SK-N-SH treated with all-trans-retinoic acid at 6 μM for 48 hours (cell line): ENCODE measurements at regions not wholly inside any gene's neighbourhood (a gene's known extent, or its start where the extent isn't known, plus 50 kb on each side); places are given as distances from the start of the nearest gene placed in this dataset.

Source experiments
- ATAC-seq: fragments of 200-7000 bp; cut with Tn5 transposase; 3 replicates; pipeline ENCODE4 v1.9.1; 2020; ENCODE audit warnings: mild to moderate bottlenecking, moderate library complexity
- ARNTL ChIP-seq: fragments of 450-650 bp; formaldehyde crosslinking; IDR thresholded peaks from 2 replicates; pipeline ENCODE4 v1.5.0; 2020; ENCODE audit warnings: low read depth, mild to moderate bottlenecking, moderate library complexity, borderline replicate concordance
- BACH2 ChIP-seq: fragments of 250-450 bp; sonication (Bioruptor Pico); IDR thresholded peaks from 2 replicates; pipeline ENCODE4 v1.9.0; 2021; ENCODE audit warnings: mild to moderate bottlenecking, borderline replicate concordance
- CSDC2 ChIP-seq: fragments of 250-450 bp; sonication (Bioruptor Pico); IDR thresholded peaks from 2 replicates; pipeline ENCODE4 v1.5.0; 2020; ENCODE audit warnings: mild to moderate bottlenecking, moderate library complexity
- ESRRG ChIP-seq: fragments of 250-450 bp; sonication (Bioruptor Pico); IDR thresholded peaks from 2 replicates; pipeline ENCODE4 v1.6.1; 2021; ENCODE audit warnings: mild to moderate bottlenecking
- GLIS3 ChIP-seq: fragments of 250-450 bp; sonication (Bioruptor Pico); IDR thresholded peaks from 2 replicates; pipeline ENCODE4 v1.5.0; 2020; ENCODE audit warnings: mild to moderate bottlenecking, moderate library complexity
- ISL1 ChIP-seq: fragments of 250-450 bp; sonication (Bioruptor Pico); IDR thresholded peaks from 2 replicates; pipeline ENCODE4 v2.1.2; 2022; ENCODE audit warnings: mild to moderate bottlenecking, moderate library complexity
- OSR1 ChIP-seq: fragments of 250-450 bp; sonication (Bioruptor Pico); IDR thresholded peaks from 2 replicates; pipeline ENCODE4 v1.8.0; 2022; ENCODE audit warnings: moderate library complexity, mild to moderate bottlenecking, inconsistent platforms
- POU6F1 ChIP-seq: fragments of 250-450 bp; sonication (Bioruptor Pico); IDR thresholded peaks from 2 replicates; pipeline ENCODE4 v1.8.0; 2021; ENCODE audit warnings: low read depth, mild to moderate bottlenecking, moderate library complexity, borderline replicate concordance
- SNAI2 ChIP-seq: fragments of 250-450 bp; sonication (Bioruptor Pico); IDR thresholded peaks from 2 replicates; pipeline ENCODE4 v1.5.0; 2020; ENCODE audit warnings: mild to moderate bottlenecking, moderate library complexity
- TCF4 ChIP-seq: fragments of 250-450 bp; sonication (Bioruptor Pico); IDR thresholded peaks from 2 replicates; pipeline ENCODE4 v1.8.0; 2021; ENCODE audit warnings: mild to moderate bottlenecking, moderate library complexity, borderline replicate concordance
- TSHZ2 ChIP-seq: fragments of 250-450 bp; sonication (Bioruptor Pico); IDR thresholded peaks from 2 replicates; pipeline ENCODE4 v1.5.0; 2020; ENCODE audit warnings: mild to moderate bottlenecking, moderate library complexity
- ZC3H10 ChIP-seq: fragments of 250-450 bp; sonication (Bioruptor Pico); IDR thresholded peaks from 2 replicates; pipeline ENCODE4 v1.5.1; 2021; ENCODE audit warnings: mild to moderate bottlenecking, moderate library complexity
- ZFP3 ChIP-seq: fragments of 250-450 bp; sonication (Bioruptor Pico); IDR thresholded peaks from 2 replicates; pipeline ENCODE4 v1.5.0; 2020; ENCODE audit warnings: mild to moderate bottlenecking, moderate library complexity
- ZFP30 ChIP-seq: fragments of 450-650 bp; formaldehyde crosslinking; IDR thresholded peaks from 2 replicates; pipeline ENCODE4 v1.5.0; 2022; ENCODE audit warnings: mild to moderate bottlenecking, moderate library complexity
- ZNF565 ChIP-seq: fragments of 450-650 bp; formaldehyde crosslinking; conservative IDR thresholded peaks from 2 replicates; pipeline ENCODE4 v1.5.0; 2020; ENCODE audit warnings: low read depth, mild to moderate bottlenecking, moderate library complexity
- ZNF70 ChIP-seq: fragments of 450-650 bp; formaldehyde crosslinking; IDR thresholded peaks from 2 replicates; pipeline ENCODE4 v1.5.0; 2020; ENCODE audit warnings: mild to moderate bottlenecking, moderate library complexity
- ZNF8 ChIP-seq: fragments of 450-650 bp; formaldehyde crosslinking; IDR thresholded peaks from 2 replicates; pipeline ENCODE4 v1.5.0; 2020; ENCODE audit warnings: mild to moderate bottlenecking, moderate library complexity
- TF ChIP-seq, protein P1 (sequence below): fragments of 250-450 bp; sonication (Bioruptor Pico); IDR thresholded peaks from 2 replicates; pipeline ENCODE4 v1.8.0; 2020; ENCODE audit warnings: mild to moderate bottlenecking, moderate library complexity, borderline replicate concordance
- TF ChIP-seq, protein P2 (sequence below): fragments of 250-450 bp; sonication (Bioruptor Pico); IDR thresholded peaks from 2 replicates; pipeline ENCODE4 v1.5.1; 2020; ENCODE audit warnings: low read depth, mild to moderate bottlenecking, moderate library complexity
- TF ChIP-seq, protein P3 (sequence below): fragments of 250-450 bp; sonication (Bioruptor Pico); IDR thresholded peaks from 2 replicates; pipeline ENCODE4 v1.5.1; 2021; ENCODE audit warnings: mild to moderate bottlenecking, moderate library complexity

DNA sequence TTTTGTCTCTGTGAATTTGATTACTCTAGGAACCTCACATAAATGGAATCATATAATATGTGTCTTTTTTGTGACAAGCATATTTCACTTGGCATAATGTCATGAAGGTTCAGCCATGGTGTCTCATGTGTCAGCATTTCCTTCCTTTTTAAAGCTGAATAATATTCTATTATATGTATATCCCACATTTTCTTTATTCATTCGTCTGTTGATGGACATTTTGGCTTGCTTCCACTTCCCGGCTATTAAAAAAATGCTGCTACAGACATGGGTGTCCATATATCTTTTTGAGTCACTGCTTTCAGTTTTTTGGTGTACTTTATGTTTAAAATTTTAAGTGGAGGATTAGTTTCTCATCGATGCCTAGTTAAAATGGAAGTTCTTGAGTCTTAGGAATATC, 59.8 kb upstream of the C5orf63 start:
- no peak for ATAC-seq
- TF ChIP-seq ZFP30 (no peak), ZNF565 (CRISPR knock-in tag) (no peak), OSR1 (CRISPR knock-in tag) (no peak), TSHZ2 (CRISPR knock-in tag) (no peak), POU6F1 (CRISPR knock-in tag) (no peak), ZFP3 (CRISPR knock-in tag) (no peak), CSDC2 (CRISPR knock-in tag) (no peak), SNAI2 (CRISPR knock-in tag) (no peak), ZNF8 (CRISPR knock-in tag) (no peak), ARNTL (CRISPR knock-in tag) (no peak), ESRRG (CRISPR knock-in tag) (no peak), ZC3H10 (CRISPR knock-in tag) (no peak), BACH2 (CRISPR knock-in tag) (no peak)
- TF ChIP-seq, protein P1, sequence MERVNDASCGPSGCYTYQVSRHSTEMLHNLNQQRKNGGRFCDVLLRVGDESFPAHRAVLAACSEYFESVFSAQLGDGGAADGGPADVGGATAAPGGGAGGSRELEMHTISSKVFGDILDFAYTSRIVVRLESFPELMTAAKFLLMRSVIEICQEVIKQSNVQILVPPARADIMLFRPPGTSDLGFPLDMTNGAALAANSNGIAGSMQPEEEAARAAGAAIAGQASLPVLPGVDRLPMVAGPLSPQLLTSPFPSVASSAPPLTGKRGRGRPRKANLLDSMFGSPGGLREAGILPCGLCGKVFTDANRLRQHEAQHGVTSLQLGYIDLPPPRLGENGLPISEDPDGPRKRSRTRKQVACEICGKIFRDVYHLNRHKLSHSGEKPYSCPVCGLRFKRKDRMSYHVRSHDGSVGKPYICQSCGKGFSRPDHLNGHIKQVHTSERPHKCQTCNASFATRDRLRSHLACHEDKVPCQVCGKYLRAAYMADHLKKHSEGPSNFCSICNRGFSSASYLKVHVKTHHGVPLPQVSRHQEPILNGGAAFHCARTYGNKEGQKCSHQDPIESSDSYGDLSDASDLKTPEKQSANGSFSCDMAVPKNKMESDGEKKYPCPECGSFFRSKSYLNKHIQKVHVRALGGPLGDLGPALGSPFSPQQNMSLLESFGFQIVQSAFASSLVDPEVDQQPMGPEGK (CRISPR knock-in tag) = no peak
- TF ChIP-seq, protein P2, sequence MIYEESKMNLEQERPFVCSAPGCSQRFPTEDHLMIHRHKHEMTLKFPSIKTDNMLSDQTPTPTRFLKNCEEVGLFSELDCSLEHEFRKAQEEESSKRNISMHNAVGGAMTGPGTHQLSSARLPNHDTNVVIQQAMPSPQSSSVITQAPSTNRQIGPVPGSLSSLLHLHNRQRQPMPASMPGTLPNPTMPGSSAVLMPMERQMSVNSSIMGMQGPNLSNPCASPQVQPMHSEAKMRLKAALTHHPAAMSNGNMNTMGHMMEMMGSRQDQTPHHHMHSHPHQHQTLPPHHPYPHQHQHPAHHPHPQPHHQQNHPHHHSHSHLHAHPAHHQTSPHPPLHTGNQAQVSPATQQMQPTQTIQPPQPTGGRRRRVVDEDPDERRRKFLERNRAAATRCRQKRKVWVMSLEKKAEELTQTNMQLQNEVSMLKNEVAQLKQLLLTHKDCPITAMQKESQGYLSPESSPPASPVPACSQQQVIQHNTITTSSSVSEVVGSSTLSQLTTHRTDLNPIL (CRISPR knock-in tag) = no peak
- TF ChIP-seq, all 23 proteins: peak for 0

DNA sequence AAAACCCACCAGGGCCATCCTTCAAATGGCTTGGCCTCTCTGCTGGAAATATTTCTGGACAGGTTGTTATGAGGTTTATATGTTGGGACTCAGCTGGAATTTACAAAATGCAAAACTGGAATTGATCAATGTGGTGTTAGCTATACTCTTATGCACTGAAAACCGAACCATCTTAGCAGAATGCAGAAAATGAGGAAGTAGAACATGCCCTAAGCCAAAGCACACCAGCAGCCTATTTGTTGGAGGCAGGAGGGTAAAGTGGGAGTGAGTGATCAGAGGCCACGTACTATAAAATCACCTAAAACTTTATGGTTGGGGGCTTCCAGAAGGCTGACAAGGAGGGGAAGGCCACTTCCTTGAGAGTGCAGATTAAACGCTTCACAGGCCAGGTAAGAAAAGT, 63.6 kb upstream of the C5orf63 start:
- no peak for ATAC-seq
- no peak for TF ChIP-seq GLIS3 (CRISPR knock-in tag)
- TF ChIP-seq, protein P2 (CRISPR knock-in tag) = no peak
- no peak for TF ChIP-seq ZFP30
- TF ChIP-seq ZNF8 (CRISPR knock-in tag) = no peak
- TF ChIP-seq ISL1 (CRISPR knock-in tag) = no peak
- TF ChIP-seq, all 23 proteins: peak for 0

DNA sequence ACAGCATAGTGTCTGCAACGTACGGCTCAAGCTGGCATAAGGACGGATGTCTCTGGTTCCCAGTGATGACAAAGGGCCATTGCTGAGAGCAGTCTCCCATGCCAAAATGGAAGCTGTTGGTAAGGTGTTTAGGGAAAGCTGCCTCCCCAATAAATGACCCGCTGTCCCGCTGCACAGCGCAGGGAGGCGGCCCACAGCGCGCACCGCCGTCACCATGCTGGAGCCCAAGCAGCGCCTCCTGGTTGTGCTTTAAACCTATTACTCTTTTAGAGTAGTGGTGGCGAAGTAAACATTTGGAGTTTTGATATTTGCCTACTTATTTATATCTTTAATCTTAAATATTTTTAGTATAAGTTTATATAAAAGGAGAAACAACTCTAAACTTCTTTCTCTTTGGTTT, 70.4 kb upstream of the C5orf63 start:
- ATAC-seq = no peak
- TF ChIP-seq TCF4 (CRISPR knock-in tag) (no peak), POU6F1 (CRISPR knock-in tag) (no peak), ZNF70 (CRISPR knock-in tag) (no peak), ISL1 (CRISPR knock-in tag) (no peak), SNAI2 (CRISPR knock-in tag) (no peak)
- TF ChIP-seq, protein P3, sequence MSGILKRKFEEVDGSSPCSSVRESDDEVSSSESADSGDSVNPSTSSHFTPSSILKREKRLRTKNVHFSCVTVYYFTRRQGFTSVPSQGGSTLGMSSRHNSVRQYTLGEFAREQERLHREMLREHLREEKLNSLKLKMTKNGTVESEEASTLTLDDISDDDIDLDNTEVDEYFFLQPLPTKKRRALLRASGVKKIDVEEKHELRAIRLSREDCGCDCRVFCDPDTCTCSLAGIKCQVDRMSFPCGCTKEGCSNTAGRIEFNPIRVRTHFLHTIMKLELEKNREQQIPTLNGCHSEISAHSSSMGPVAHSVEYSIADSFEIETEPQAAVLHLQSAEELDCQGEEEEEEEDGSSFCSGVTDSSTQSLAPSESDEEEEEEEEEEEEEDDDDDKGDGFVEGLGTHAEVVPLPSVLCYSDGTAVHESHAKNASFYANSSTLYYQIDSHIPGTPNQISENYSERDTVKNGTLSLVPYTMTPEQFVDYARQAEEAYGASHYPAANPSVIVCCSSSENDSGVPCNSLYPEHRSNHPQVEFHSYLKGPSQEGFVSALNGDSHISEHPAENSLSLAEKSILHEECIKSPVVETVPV (CRISPR knock-in tag) = no peak
